NCI-H1092 (cell line): ENCODE measurements at regions not wholly inside any gene's neighbourhood (a gene's known extent, or its start where the extent isn't known, plus 50 kb on each side); places are given as distances from the start of the nearest gene placed in this dataset.
"Not testable (repeated sequence)": the region's sequence is repeated elsewhere in the genome, so short reads cannot be mapped to it uniquely, and the experiment has no call there.

ENCODE experiments used
- DNase-seq: peaks from one replicate; lab custom pipeline; 2025; lab: John Stamatoyannopoulos, UW

- DNase-seq, result no peak
Measured at GRCh38 chr1:118828038-118828437, 160.1 kb downstream of the TBX15 start.

- DNase-seq, result no peak
Measured at GRCh38 chr1:118827636-118828035, 160.5 kb downstream of the TBX15 start.

GRCh38 chr1:118827207-118827606 is 160.9 kb downstream of the TBX15 start:
- DNase-seq, result no peak

GRCh38 chr1:118826669-118827068 is 161.5 kb downstream of the TBX15 start:
- no peak for DNase-seq

GRCh38 chr1:118825619-118826018 is 162.5 kb downstream of the TBX15 start:
- no peak for DNase-seq

- no peak for DNase-seq
Measured at GRCh38 chr1:118821801-118822200, 166.3 kb downstream of the TBX15 start.

GRCh38 chr1:118820864-118821263 is 167.3 kb downstream of the TBX15 start:
- no peak for DNase-seq

GRCh38 chr1:118815909-118816308 is 172.2 kb downstream of the TBX15 start:
- DNase-seq, result no peak

GRCh38 chr1:118812555-118812954 is 175.6 kb downstream of the TBX15 start:
- no peak for DNase-seq

- DNase-seq, result no peak
Measured at GRCh38 chr1:118811156-118811555, 177.0 kb downstream of the TBX15 start.

GRCh38 chr1:118809586-118809985 is 178.6 kb downstream of the TBX15 start:
- no peak for DNase-seq

- DNase-seq, result not testable (repeated sequence)
Measured at GRCh38 chr1:118803128-118803527, 185.0 kb downstream of the TBX15 start.

GRCh38 chr1:118791094-118791691 is 196.9 kb downstream of the TBX15 start:
- no peak for DNase-seq

- DNase-seq, result peak; percentile 84
Measured at GRCh38 chr1:118788463-118788862, 199.7 kb downstream of the TBX15 start.

GRCh38 chr1:118786454-118787155 is 201.5 kb downstream of the TBX15 start:
- no peak for DNase-seq

GRCh38 chr1:118785246-118785645 is 202.9 kb downstream of the TBX15 start:
- no peak for DNase-seq

- DNase-seq, result peak; percentile 58
Measured at GRCh38 chr1:118783095-118783758, 204.9 kb downstream of the TBX15 start.

- no peak for DNase-seq
Measured at GRCh38 chr1:118773656-118774055, 214.5 kb downstream of the TBX15 start.

- no peak for DNase-seq
Measured at GRCh38 chr1:118767971-118768370, 220.2 kb downstream of the TBX15 start.

GRCh38 chr1:118753976-118754375 is 234.2 kb downstream of the TBX15 start:
- no peak for DNase-seq

- DNase-seq, result no peak
Measured at GRCh38 chr1:118751166-118751565, 237.0 kb downstream of the TBX15 start.

GRCh38 chr1:118744420-118744819 is 243.7 kb downstream of the TBX15 start:
- DNase-seq, result no peak

- DNase-seq, result no peak
Measured at GRCh38 chr1:118739501-118739900, 248.6 kb downstream of the TBX15 start.
